ENCODE measurements at regions not wholly inside any gene's neighbourhood (a gene's known extent, or its start where the extent isn't known, plus 50 kb on each side); places are given as distances from the start of the nearest gene placed in this dataset.

DNA sequence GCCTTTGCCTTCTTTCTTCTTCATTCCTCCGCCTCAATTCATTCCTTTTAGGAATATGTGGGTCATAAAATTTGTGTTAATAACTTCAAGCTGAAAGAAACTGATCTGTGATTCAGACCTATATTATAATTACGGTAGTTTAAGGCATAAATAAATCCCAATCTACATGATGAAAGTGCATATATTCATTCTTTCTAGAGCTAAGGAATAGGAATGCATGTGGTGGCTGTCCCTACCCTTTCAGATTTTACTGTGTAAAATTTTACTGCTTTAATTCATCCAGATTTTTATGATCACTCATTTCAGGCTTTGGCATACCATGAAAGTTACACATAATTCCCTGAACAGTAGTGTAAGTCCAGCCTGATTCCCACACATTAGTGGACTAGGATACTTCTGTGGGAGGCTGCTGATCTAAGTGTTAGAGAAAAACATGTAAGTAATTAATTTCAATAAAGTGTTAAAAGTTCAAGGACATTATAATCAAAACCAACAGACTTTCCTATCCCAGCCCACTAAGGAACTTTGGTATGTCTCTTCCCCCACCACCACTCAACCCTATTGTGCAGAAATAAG is 83.1 kb downstream of the HINT1 start:
- intact Hi-C loops (cut with DNase I), result no loop called here
- TF ChIP-seq, protein P1, sequence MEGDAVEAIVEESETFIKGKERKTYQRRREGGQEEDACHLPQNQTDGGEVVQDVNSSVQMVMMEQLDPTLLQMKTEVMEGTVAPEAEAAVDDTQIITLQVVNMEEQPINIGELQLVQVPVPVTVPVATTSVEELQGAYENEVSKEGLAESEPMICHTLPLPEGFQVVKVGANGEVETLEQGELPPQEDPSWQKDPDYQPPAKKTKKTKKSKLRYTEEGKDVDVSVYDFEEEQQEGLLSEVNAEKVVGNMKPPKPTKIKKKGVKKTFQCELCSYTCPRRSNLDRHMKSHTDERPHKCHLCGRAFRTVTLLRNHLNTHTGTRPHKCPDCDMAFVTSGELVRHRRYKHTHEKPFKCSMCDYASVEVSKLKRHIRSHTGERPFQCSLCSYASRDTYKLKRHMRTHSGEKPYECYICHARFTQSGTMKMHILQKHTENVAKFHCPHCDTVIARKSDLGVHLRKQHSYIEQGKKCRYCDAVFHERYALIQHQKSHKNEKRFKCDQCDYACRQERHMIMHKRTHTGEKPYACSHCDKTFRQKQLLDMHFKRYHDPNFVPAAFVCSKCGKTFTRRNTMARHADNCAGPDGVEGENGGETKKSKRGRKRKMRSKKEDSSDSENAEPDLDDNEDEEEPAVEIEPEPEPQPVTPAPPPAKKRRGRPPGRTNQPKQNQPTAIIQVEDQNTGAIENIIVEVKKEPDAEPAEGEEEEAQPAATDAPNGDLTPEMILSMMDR (IDR thresholded peaks at IDR 0.05), result no peak
- TF ChIP-seq POLR2A (IDR thresholded peaks at IDR 0.05), result no peak
- H3K27ac ChIP-seq, result no peak overlapping the region
- H3K36me3 ChIP-seq, result no peaks in the 10 kb centered on the region
- WGBS (ENCODE audit: insufficient coverage, low coverage, low lambda C conversion rate, missing lambda C conversion rate), result 52% methylated on average over 2 of the region's 2 CpGs
- H3K4me3 ChIP-seq, result no peak overlapping the region
- H3K27me3 ChIP-seq, result no peaks in the 10 kb centered on the region
- no peak for ATAC-seq
- no peak for DNase-seq
- no peaks in the 10 kb centered on the region for H3K9me3 ChIP-seq
- H3K4me1 ChIP-seq, result no peaks in the 10 kb centered on the region

DNA sequence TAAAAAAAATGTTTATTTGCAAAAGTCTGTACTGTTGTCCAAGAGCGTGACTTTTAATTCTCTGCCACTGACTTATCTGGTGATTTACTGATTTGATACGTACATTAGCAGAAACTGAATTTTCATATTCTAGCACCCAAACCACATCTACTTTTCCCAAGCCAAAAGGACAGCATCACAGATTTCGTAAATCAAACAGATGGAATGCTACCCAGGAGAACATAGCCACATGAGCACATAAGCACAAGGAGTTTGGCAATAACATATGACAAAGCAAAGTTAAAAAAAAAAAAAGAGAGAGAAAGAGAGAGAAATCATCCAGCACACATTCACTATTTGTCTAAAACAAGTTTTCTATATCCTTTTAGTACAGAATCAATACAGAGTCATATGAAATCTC is 83.7 kb downstream of the HINT1 start:
- Histone ChIP-seq H3K27ac (no peak overlapping the region), H3K9me3 (no peaks in the 10 kb centered on the region), H3K4me1 (no peaks in the 10 kb centered on the region), H3K36me3 (no peaks in the 10 kb centered on the region), H3K4me3 (no peak overlapping the region), H3K27me3 (no peaks in the 10 kb centered on the region)
- DNase-seq (no peak), ATAC-seq (no peak)
- TF ChIP-seq, protein P1 (IDR thresholded peaks at IDR 0.05), result no peak
- no peak for TF ChIP-seq POLR2A (IDR thresholded peaks at IDR 0.05)
- intact Hi-C loops (cut with DNase I), result no loop called here
- WGBS (ENCODE audit: insufficient coverage, low coverage, low lambda C conversion rate, missing lambda C conversion rate), result 56% methylated on average over 3 of the region's 3 CpGs

DNA sequence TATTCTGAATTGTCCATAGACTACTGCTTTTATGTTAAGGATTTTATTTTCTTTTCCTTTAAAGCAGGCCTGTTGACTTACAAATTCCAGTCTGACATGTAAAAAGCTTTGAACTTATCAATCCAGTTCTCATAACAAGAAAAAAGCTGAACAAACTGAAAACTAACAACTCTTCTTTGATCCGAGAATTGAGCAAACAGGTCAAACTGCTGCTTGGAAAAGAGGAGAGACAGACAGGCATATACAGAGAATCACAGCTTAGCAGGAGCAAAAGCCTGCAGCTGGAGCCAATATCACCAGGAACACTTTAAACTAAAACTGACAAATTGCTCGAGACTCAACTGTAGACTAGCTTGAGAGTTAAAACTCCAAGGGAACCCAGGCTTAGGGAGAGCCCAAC is 85.8 kb downstream of the HINT1 start:
- Histone ChIP-seq H3K4me3 (no peak overlapping the region), H3K36me3 (no peaks in the 10 kb centered on the region), H3K4me1 (no peaks in the 10 kb centered on the region), H3K9me3 (no peaks in the 10 kb centered on the region), H3K27ac (no peak overlapping the region), H3K27me3 (no peaks in the 10 kb centered on the region)
- intact Hi-C loops (cut with DNase I), result no loop called here
- ATAC-seq (no peak), DNase-seq (no peak)
- 51% methylated on average over 2 of the region's 2 CpGs for WGBS (ENCODE audit: insufficient coverage, low coverage, low lambda C conversion rate, missing lambda C conversion rate)
- TF ChIP-seq, protein P1 (IDR thresholded peaks at IDR 0.05), result no peak
- no peak for TF ChIP-seq POLR2A (IDR thresholded peaks at IDR 0.05)

DNA sequence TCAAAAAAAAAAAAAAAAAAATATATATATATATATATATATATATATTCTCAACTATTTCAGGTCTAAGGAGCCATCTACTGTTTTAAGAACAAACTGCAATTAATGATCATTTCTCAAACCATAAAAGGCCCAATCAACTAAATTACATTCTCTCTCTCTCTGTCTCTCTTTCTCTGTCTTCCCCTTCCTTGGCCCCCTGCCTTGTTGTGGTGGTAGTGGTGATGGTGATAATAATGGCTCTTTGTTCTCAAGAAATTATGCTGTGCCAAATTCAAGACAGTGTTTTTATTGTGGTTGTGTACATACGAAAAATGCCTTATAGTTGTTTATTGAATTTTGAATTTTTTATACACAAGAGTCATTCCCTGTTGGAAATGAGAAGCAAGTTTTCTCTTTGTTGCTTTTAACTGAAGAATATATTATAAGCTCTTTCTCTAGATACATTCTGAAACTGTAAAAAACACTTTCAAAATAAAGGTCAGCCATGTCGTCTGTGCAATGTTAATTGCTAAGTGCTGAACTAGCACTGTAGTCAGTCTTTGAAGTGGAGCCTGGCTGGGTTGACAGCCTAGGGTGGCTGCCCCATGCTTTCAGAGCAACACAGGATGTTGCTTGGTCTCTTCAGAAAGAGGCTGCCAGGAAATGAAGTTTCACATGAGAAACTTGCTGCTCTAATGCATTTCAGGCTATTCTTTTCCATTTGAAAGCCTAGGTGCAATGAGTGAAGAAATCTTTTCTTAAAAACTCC is 96.0 kb downstream of the HINT1 start:
- no peaks in the 10 kb centered on the region for H3K27me3 ChIP-seq
- H3K36me3 ChIP-seq, result no peaks in the 10 kb centered on the region
- H3K4me1 ChIP-seq, result no peaks in the 10 kb centered on the region
- no peak overlapping the region for H3K27ac ChIP-seq
- ATAC-seq (peak in 2 of 4 donors; percentile 30 to 47), DNase-seq (no peak)
- WGBS (ENCODE audit: insufficient coverage, low coverage, low lambda C conversion rate, missing lambda C conversion rate), result 34% methylated on average over 2 of the region's 2 CpGs
- H3K4me3 ChIP-seq, result no peak overlapping the region
- intact Hi-C loops (cut with DNase I), result no loop called here
- TF ChIP-seq, protein P1 (IDR thresholded peaks at IDR 0.05), result no peak
- no peak for TF ChIP-seq POLR2A (IDR thresholded peaks at IDR 0.05)
- no peaks in the 10 kb centered on the region for H3K9me3 ChIP-seq

Measured in right lobe of liver (tissue), 6 donors.